H1 (cell line): ENCODE measurements at regions not wholly inside any gene's neighbourhood (a gene's known extent, or its start where the extent isn't known, plus 50 kb on each side); places are given as distances from the start of the nearest gene placed in this dataset.

Source experiments
- ASH2L ChIP-seq: fragments of 200-600, 300-600 bp; sonication (generic); IDR thresholded peaks from one replicate; pipeline ENCODE4 v1.7.1; 2017; ENCODE audit warnings: low read length
- CHD1 ChIP-seq: IDR thresholded peaks from 2 replicates; pipeline ENCODE4 v1.6.1; 2012; ENCODE audit warnings: low read depth, low read length, improper control_type of control experiment

DNA sequence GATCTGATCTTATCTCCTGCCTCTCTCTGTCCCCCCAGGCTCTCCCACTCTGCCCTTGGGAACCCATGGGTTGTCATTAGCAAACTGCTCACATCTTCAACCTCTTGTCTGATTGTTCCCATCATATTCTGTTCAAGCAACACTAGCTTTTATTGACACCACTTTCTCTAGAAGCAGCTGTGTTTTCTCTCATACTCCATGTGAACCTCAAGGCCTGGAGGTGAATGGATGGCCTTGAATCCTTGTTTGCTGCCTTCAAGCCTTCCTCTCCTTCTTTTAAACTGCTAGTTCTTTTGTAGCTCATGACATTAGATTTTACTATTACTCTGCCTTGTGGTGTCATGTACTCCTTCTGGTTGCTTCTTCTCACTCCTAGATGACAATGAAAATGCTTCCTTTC, 149.5 kb upstream of the WDFY3 start (continued):
- TF ChIP-seq ASH2L (no peak), CHD1 (no peak)
